Mesodermal cell (in vitro differentiated cells): ENCODE measurements at regions not wholly inside any gene's neighbourhood (a gene's known extent, or its start where the extent isn't known, plus 50 kb on each side); places are given as distances from the start of the nearest gene placed in this dataset.

Source experiments
- H3K27ac ChIP-seq: 2 replicates; pipeline ENCODE4 v1.7.0; 2013; ENCODE audit warnings: mild to moderate bottlenecking, low read depth, low read length, moderate library complexity; ENCODE audit not compliant: severe bottlenecking
- H3K36me3 ChIP-seq: 2 replicates; pipeline ENCODE4 v1.7.1; 2013; ENCODE audit warnings: mild to moderate bottlenecking, low read length, moderate library complexity; ENCODE audit not compliant: control insufficient read depth, insufficient read depth
- H3K4me1 ChIP-seq: one replicate; pipeline ENCODE4 v1.7.1; 2013; ENCODE audit warnings: mild to moderate bottlenecking, low read length; ENCODE audit not compliant: insufficient read depth, control insufficient read depth, poor library complexity, severe bottlenecking
- H3K4me3 ChIP-seq: 2 replicates; pipeline ENCODE4 v1.7.0; 2013; ENCODE audit warnings: low read length, control low read depth, mild to moderate bottlenecking; ENCODE audit not compliant: insufficient read depth, poor library complexity, severe bottlenecking; ENCODE audit errors: extremely low read depth
- H3K9me3 ChIP-seq: 2 replicates; pipeline ENCODE4 v1.7.1; 2013; ENCODE audit warnings: mild to moderate bottlenecking, low read length, moderate library complexity; ENCODE audit not compliant: control insufficient read depth
- WGBS, 2 experiments: methylation state at CpG; one replicate each; pipeline ENCODE4 v1.1.5; 2013; ENCODE audit warnings: missing lambda C conversion rate in 2 of 2; ENCODE audit not compliant: insufficient coverage in 2 of 2; 5-methylcytosine and 5-hydroxymethylcytosine counted together

DNA sequence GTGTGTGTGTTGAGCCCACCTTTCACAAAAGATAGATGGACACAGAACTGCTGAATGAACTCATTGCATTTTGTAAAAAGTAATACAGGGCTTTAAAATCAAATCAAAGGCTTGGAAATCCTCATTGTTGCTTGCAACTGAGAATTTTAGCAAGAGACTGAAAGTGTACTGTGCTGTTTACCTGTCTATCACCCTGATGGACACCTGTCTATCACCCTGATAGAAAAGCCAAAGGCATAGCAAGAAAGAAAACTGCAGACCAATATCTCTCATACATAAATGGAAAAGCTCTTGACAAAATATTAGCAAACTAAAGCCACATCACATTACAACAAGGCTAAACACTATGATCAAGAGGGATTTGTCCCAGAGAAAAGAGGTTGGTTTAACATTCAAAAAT is 107.5 kb upstream of the TMEM18 start:
- Histone ChIP-seq H3K36me3 (no peaks in the 10 kb centered on the region), H3K9me3 (no peaks in the 10 kb centered on the region), H3K4me3 (no peak overlapping the region), H3K4me1 (no peaks in the 10 kb centered on the region), H3K27ac (no peak overlapping the region)

DNA sequence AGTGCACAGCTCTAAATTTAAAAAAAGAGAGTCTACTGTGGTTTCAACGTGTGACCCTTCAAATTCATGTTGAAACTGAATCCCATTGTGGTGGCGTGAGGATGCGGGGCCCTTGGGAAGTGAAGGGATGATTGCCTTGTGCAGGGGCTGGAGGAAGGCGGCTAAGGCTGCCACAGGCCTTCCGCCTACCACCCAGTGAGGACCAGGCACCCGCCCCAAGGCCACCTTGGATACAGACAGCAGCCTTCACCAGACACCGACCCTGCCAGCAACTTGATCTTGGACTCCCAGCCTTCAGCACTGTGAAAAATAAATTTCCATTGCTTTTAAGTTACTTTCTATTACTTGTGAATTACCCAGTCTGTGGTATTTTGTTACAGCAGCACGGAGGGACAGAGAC is 103.4 kb upstream of the TMEM18 start:
- no peak overlapping the region for H3K4me3 ChIP-seq
- H3K9me3 ChIP-seq = no peaks in the 10 kb centered on the region
- no peak overlapping the region for H3K27ac ChIP-seq
- 94 to 100% methylated on average over 1 to 7 of the region's 8 CpGs for WGBS, 2 experiments
- H3K36me3 ChIP-seq = no peaks in the 10 kb centered on the region
- no peaks in the 10 kb centered on the region for H3K4me1 ChIP-seq

DNA sequence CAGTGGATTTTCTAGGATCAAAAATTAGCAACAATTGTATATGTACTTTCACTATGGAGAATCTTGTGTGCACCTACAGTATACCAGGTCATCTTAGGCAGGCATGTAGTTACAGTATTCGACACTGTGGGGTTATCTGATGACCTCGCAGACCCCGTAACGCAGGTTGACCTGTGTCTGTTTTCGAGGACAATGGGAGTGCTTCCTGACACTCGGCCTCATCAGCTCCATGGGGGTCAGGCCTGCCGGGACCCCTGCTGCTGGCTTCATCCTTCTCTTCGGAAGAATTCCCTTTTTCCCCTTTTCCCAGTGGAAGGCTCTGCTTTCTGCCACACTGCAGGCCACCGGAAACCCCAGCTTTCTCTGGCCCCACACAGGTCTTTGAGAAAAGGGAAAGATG is 102.8 kb upstream of the TMEM18 start:
- Histone ChIP-seq H3K9me3 (no peaks in the 10 kb centered on the region), H3K36me3 (no peaks in the 10 kb centered on the region), H3K4me1 (no peaks in the 10 kb centered on the region), H3K4me3 (no peak overlapping the region), H3K27ac (no peak overlapping the region)
- 73 to 85% methylated on average over 8 of the region's 9 CpGs for WGBS, 2 experiments

DNA sequence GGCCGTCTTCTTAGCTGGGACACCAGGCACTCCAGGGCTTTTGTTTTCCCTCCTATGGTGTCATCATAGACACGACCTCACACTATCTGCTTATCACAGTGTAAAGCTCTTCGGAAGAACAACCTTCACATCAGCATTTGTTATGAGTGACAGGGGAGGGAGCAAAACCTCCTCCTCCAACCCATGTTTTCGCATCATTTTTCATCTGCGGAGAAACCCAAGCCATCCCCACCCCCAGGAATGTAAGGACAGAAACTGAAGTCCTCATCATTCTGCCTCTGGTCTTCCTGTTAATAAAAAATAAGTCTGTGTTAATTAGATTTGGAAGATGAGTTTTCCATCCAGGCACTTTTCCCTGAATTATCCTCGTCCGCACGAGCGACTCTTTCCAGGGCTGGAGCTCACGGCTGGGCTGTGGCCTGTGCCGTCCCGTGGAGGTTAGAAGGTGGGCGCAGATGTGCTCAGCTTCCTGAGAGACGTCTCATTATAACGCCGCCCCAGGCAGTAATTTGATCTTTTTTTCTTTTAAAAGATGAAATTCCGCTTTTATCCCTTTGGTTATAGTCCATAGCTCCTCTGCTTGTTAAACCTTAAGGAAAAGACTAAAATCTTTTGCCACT is 101.6 kb upstream of the TMEM18 start:
- no peak overlapping the region for H3K4me3 ChIP-seq
- 92 to 95% methylated on average over 6 to 12 of the region's 17 CpGs for WGBS, 2 experiments
- no peaks in the 10 kb centered on the region for H3K36me3 ChIP-seq
- no peak overlapping the region for H3K27ac ChIP-seq
- peaks cover 9% of the 10 kb centered on the region for H3K4me1 ChIP-seq
- H3K9me3 ChIP-seq = no peaks in the 10 kb centered on the region

DNA sequence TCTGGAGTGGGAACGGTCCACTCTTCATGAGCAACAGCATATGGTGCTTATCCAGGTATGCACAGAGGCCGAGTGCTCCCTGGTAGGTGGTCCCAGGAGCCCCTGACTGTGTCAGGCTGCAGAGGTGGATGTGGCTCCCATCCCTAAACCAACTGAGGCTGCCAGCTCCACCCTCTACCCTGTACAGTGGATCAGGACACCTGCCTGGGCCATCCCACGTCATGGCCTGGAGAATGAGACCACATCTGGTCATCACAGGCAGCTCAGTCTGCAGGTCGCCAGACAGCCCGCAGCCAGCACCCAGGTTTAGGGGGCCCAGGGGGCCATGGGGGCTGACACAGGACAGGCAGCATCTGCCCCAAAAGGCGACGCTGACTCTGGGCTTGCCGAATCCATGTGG is 100.3 kb upstream of the TMEM18 start:
- peaks cover 9% of the 10 kb centered on the region for H3K4me1 ChIP-seq
- 93 to 98% methylated on average over 8 of the region's 8 CpGs for WGBS, 2 experiments
- H3K9me3 ChIP-seq = no peaks in the 10 kb centered on the region
- H3K27ac ChIP-seq = no peak overlapping the region
- H3K36me3 ChIP-seq = no peaks in the 10 kb centered on the region
- H3K4me3 ChIP-seq = no peak overlapping the region

DNA sequence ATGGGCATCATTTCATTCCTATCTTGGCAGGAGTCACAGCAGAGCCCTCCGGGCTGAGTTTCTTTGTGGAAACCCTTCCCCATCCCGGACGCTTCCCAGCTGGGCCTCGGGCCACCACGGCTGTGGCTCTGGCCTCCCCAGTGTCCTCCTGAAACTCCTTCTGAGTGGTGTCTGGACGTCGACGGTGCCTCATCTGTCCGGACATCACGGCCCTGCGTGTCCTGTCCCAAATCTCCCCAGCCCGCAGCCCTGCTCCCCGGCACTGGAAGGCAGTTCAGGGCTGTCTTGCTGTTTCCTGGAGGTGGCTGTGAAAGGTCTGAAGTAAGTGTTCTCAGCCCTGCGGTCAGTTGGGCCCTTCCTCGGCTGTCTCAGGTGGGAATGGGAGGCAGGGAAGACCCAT is 99.8 kb upstream of the TMEM18 start:
- Histone ChIP-seq H3K36me3 (no peaks in the 10 kb centered on the region), H3K4me3 (no peak overlapping the region), H3K27ac (no peak overlapping the region), H3K4me1 (peaks cover 9% of the 10 kb centered on the region), H3K9me3 (no peaks in the 10 kb centered on the region)
- WGBS, 2 experiments = 88 to 94% methylated on average over 14 to 15 of the region's 15 CpGs

DNA sequence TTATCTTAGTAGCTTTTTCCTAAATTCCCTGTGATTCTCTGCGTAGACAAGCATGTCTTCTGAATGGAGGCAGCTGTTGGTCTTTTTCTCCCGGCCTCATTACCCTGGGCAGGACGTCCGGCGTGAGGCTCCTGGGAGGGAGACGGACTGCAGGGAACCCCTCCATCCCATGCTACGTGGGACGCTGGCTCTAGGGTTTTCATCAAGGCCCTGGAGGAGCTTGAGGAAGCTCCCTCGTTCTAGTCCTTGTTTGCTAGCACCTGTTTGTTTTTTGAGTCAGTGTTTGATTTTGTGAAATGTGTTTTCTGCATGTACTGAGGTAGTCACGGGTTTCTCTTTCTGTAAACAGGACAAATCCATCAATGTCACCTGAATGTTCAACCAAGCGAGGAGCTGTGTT is 99.3 kb upstream of the TMEM18 start:
- no peaks in the 10 kb centered on the region for H3K9me3 ChIP-seq
- H3K4me1 ChIP-seq = peaks cover 9% of the 10 kb centered on the region
- 69 to 91% methylated on average over 9 to 10 of the region's 11 CpGs for WGBS, 2 experiments
- H3K27ac ChIP-seq = no peak overlapping the region
- H3K36me3 ChIP-seq = no peaks in the 10 kb centered on the region
- no peak overlapping the region for H3K4me3 ChIP-seq

DNA sequence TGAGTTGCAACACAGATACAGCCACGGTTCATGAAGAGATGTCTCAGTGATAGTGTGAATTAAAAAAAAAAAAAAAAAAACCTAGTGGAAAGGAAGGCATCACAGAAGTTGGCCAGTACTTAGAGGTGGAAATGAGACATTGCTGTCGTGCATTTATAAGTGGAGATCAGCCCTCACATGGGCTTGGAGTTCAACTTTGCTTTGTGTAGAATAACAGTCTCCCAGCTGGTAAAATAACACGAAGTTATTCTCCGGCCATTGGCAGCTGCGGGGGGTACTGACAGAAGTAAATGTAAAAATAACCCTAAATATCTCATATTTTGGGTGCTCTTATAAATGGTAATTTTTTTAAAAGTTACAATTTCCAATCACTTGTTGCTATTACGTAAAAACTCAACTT is 98.8 kb upstream of the TMEM18 start:
- no peak overlapping the region for H3K4me3 ChIP-seq
- no peaks in the 10 kb centered on the region for H3K9me3 ChIP-seq
- H3K27ac ChIP-seq = no peak overlapping the region
- peaks cover 9% of the 10 kb centered on the region for H3K4me1 ChIP-seq
- WGBS, 2 experiments = 67 to 74% methylated on average over 2 to 3 of the region's 6 CpGs
- no peaks in the 10 kb centered on the region for H3K36me3 ChIP-seq

DNA sequence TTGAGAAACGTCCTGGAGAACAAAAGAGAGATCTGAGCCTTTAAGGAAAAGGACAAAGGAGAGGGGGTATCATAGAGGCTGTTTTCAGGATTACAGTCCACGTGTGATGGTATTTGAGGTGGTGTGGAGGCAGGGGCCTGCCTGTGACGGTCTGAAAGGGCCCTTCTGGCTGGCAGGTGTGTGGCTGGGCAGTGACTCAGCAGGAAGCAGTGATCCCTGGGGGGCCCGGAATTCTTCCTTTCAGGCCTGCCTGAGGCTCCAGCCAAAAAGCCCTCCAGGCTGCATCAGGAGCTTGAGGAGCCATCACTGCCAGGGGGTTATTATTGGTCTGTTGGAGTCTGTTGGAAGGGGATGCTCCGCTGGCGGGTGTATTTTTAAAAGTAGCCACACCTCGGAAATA is 97.2 kb upstream of the TMEM18 start:
- Histone ChIP-seq H3K4me1 (peaks cover 13% of the 10 kb centered on the region), H3K27ac (no peak overlapping the region), H3K36me3 (no peaks in the 10 kb centered on the region), H3K4me3 (no peak overlapping the region), H3K9me3 (no peaks in the 10 kb centered on the region)
- 14 to 23% methylated on average over 3 to 4 of the region's 7 CpGs for WGBS, 2 experiments

DNA sequence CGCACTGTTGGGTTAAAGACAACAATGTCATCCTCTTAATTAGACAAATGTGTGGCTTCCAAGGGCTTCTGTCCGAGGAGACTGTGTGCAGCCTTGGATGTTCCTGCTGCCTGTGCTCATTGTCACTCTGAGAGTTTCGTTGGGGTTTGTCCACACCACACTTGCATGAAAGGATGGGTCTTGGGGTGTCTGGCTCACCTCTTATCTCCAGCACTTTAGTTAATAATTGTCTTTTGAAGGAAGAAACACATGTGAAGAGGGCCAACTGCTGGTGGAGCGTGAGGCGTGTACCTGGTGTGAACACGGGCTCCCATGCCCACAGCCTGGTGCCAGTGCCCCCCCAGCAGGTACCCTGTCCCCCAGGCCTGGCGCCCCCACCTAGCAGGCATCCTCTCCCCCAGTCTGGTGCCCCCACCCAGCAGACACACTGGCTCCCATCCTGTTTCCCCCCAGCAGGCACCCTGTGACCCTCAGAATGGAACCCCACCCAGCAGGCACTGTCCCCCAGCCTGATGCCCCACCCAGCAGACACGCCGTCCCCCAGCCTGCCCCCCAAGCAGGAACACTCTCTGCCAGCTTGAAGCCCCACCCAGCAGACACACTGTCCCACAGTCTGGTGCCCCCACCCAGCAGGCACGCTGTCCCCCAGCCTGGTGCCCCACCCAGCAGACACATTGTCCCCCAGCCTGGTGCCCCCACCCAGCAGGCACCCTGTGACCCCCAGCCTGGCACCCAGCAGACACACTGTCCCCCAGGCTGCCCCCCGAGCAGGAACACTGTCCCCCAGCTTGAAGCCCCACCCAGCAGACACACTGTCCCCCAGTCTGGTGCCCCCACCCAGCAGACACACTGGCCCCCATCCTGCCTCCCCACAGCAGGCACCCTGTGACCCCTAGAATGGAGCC is 96.3 kb upstream of the TMEM18 start:
- Histone ChIP-seq H3K36me3 (no peaks in the 10 kb centered on the region), H3K4me3 (no peak overlapping the region), H3K9me3 (no peaks in the 10 kb centered on the region), H3K27ac (no peak overlapping the region), H3K4me1 (peaks cover 13% of the 10 kb centered on the region)
- 40 to 80% methylated on average over 2 to 7 of the region's 11 CpGs for WGBS, 2 experiments

DNA sequence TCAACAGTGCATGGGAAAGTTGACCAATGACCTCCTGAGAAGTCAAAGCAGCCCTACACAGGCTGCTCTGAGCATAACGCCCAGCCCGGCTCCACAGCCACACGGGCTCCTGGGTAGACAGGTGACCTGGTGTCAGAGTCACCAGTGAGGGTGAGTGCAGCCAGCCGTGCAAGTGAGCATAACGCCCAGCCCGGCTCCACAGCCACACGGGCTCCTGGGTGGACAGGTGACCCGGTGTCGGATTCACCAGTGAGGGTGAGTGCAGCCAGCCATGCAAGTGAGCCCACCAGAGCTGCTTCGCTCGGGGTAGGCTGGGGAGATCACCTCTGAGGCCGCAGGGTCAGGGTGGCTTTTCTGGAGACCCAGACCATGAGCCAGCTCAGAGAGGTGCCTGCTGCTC is 94.3 kb upstream of the TMEM18 start:
- H3K4me1 ChIP-seq = peaks cover 13% of the 10 kb centered on the region
- H3K4me3 ChIP-seq = no peak overlapping the region
- 84 to 85% methylated on average over 12 of the region's 12 CpGs for WGBS, 2 experiments
- H3K27ac ChIP-seq = no peak overlapping the region
- H3K36me3 ChIP-seq = no peaks in the 10 kb centered on the region
- H3K9me3 ChIP-seq = no peaks in the 10 kb centered on the region
